AG04450 (cell line): ENCODE measurements at regions not wholly inside any gene's neighbourhood (a gene's known extent, or its start where the extent isn't known, plus 50 kb on each side); places are given as distances from the start of the nearest gene placed in this dataset.
"Not testable (repeated sequence)": the region's sequence is repeated elsewhere in the genome, so short reads cannot be mapped to it uniquely, and the experiment has no call there.

Experiments
- CTCF ChIA-PET: fragments of 300-600, 350-600 bp; formaldehyde crosslinking; extraction: SDS; loops from one replicate; lab custom pipeline; 2022; ENCODE audit warnings: antibody characterized with exemption, inconsistent platforms; lab: Charles Lee
- POLR2A ChIA-PET: fragments of 350-600 bp; formaldehyde crosslinking; extraction: SDS; loops from one replicate; lab custom pipeline; 2021; ENCODE audit warnings: antibody characterized with exemption, inconsistent platforms; lab: Yijun Ruan, JAX
- DNase-seq: peaks from one replicate; pipeline ENCODE4 v3.0.0-alpha.2; 2011; ENCODE audit warnings: low read depth, low spot score
- H3K27ac ChIP-seq: one replicate; pipeline ENCODE4 v1.5.1; 2012; ENCODE audit warnings: low read depth, low read length, control low read depth
- H3K27me3 ChIP-seq: one replicate; pipeline ENCODE4 v1.6.0; 2012; ENCODE audit warnings: low read length; ENCODE audit not compliant: control insufficient read depth, insufficient read depth
- H3K4me3 ChIP-seq: 2 replicates; pipeline ENCODE4 v1.5.1; 2011; ENCODE audit warnings: mild to moderate bottlenecking, low read depth, low read length, control low read depth
- H3K9me3 ChIP-seq: 2 replicates; pipeline ENCODE4 v1.5.1; 2012; ENCODE audit warnings: low read length; ENCODE audit not compliant: control insufficient read depth, insufficient read depth
- CTCF ChIP-seq: IDR thresholded peaks from 2 replicates; pipeline ENCODE4 v1.5.1; 2011; ENCODE audit warnings: low read depth, low read length, control low read depth, inconsistent platforms

GRCh38 chrX:89973248-89973647, 51.5 kb downstream of the TGIF2LX start:
- CTCF ChIA-PET, H3K4me3 ChIP-seq, H3K9me3 ChIP-seq, POLR2A ChIA-PET, H3K27ac ChIP-seq, DNase-seq, H3K27me3 ChIP-seq: not testable (repeated sequence)

- POLR2A ChIA-PET: no interaction called here
- H3K27me3 ChIP-seq: no peaks in the 10 kb centered on the region
- no peak for TF ChIP-seq CTCF
- H3K9me3 ChIP-seq: no peaks in the 10 kb centered on the region; the same call in 1 of the 2 replicates
- H3K4me3 ChIP-seq: no peak overlapping the region
- DNase-seq: no peak
- CTCF ChIA-PET: no interaction called here
- H3K27ac ChIP-seq: no peak overlapping the region
Measured at GRCh38 chrX:90012395-90012794, 90.7 kb downstream of the TGIF2LX start.

GRCh38 chrX:90026730-90027129, 105.0 kb downstream of the TGIF2LX start:
- Histone ChIP-seq H3K9me3 (no peaks in the 10 kb centered on the region), H3K27ac (no peak overlapping the region), H3K27me3 (no peaks in the 10 kb centered on the region), H3K4me3 (no peak overlapping the region)
- no peak for TF ChIP-seq CTCF
- ChIA-PET POLR2A (no interaction called here), CTCF (no interaction called here)
- DNase-seq: no peak

GRCh38 chrX:90040807-90041206, 119.1 kb downstream of the TGIF2LX start:
- no peaks in the 10 kb centered on the region; the same call in 1 of the 2 replicates for H3K9me3 ChIP-seq
- no peaks in the 10 kb centered on the region for H3K27me3 ChIP-seq
- H3K4me3 ChIP-seq: no peak overlapping the region
- no peak for DNase-seq
- no peak for TF ChIP-seq CTCF
- CTCF ChIA-PET: interaction anchor here (0.6 kb wide), 1 partner anchor 9 kb away, joined by 3 read pairs; no protein-coding TSS in a partner anchor
- H3K27ac ChIP-seq: no peak overlapping the region
- POLR2A ChIA-PET: no interaction called here
